ENCODE measurements at regions not wholly inside any gene's neighbourhood (a gene's known extent, or its start where the extent isn't known, plus 50 kb on each side); places are given as distances from the start of the nearest gene placed in this dataset.

GRCh38 chr6:140653506-140653905, 1279.1 kb upstream of the CITED2 start:
- no peak for TF ChIP-seq CTCF (conservative IDR thresholded peaks at IDR 0.05 in 1 of 2, IDR thresholded peaks at IDR 0.05 in 1 of 2; ENCODE audit: extremely low read depth in 1 of 2, insufficient read depth in 1 of 2, low read depth in 1 of 2, low read length in 2 of 2)
- no peak for TF ChIP-seq EZH2 (IDR thresholded peaks at IDR 0.05; ENCODE audit: borderline replicate concordance, low read length)

Measured in mammary epithelial cell (primary cell).